Pancreas (tissue), 10 donors: ENCODE measurements at regions not wholly inside any gene's neighbourhood (a gene's known extent, or its start where the extent isn't known, plus 50 kb on each side); places are given as distances from the start of the nearest gene placed in this dataset.

Experiments
- ATAC-seq, 4 donors: fragments of 200-7000 bp; cut with Tn5 transposase; one replicate each; pipeline versions ENCODE4 v1.8.0 to v1.9.1; 2020; ENCODE audit warnings: mild to moderate bottlenecking in 4 of 4, moderate library complexity in 4 of 4
- DNase-seq, 6 donors: peaks; one replicate each; pipeline ENCODE4 v3.0.0-alpha.2; 2020
- FAIRE-seq: peaks from 2 replicates; lab custom pipeline; 2012; peaks lifted over from hg19 to GRCh38; lab: Jason Lieb, UNC
- H3K27ac ChIP-seq, 4 donors: fragments of 200-600 bp; sonication (generic); 1 replicate in 3 of 4; 2 replicates in 1 of 4; pipeline versions ENCODE4 v1.5.0 to v1.8.0; 2020
- H3K27me3 ChIP-seq, 4 donors: fragments of 200-600 bp; one replicate each; pipeline ENCODE4 v1.8.0; 2021
- H3K36me3 ChIP-seq, 3 donors: fragments of 200-600 bp; sonication (generic) in 1 of 3; one replicate each; pipeline versions ENCODE4 v1.5.0 to v1.8.0; 2020 to 2021
- H3K4me1 ChIP-seq, 3 donors: fragments of 200-600 bp; one replicate each; pipeline ENCODE4 v1.8.0; 2021
- H3K4me3 ChIP-seq, 4 donors: fragments of 200-600 bp; sonication (generic) in 2 of 4; one replicate each; pipeline versions ENCODE4 v1.5.0 to v1.8.0; 2020 to 2021
- H3K9me3 ChIP-seq, 4 donors: fragments of 200-600 bp; one replicate each; pipeline ENCODE4 v1.8.0; 2021
- WGBS, 2 donors: extraction: QIAGEN DNeasy Blood & Tissue Kit; methylation state at CpG; one replicate each; pipeline ENCODE4 v1.1.7; 2013; 5-methylcytosine and 5-hydroxymethylcytosine counted together
- intact Hi-C, 3 donors: fragments of 100-400 bp; cut with DNase I; formaldehyde crosslinking; loops; one replicate each; pipeline versions ENCODE4 v1.11.1 to v1.14.2; 2022
- TF ChIP-seq, protein P1 (sequence below), 4 donors: fragments of 200-600 bp; sonication (generic) in 3 of 4; IDR thresholded peaks; one replicate each; pipeline versions ENCODE4 v1.5.0 to v1.8.0; 2021; ENCODE audit warnings: antibody characterized with exemption in 4 of 4
- donor health status: healthy with polysubstance abuse.
- donor health status: DM: no; HTN: no; CAD: no; lungs with moderate emphysema.
- donor health status: DM: no; HTN: no; CAD: no.
- donor health status: control.
- donor health status: control.
- donor health status: Bipolar disorder and iron deficiency.
- donor health status: DM: yes; HTN: yes; CAD: no.
- donor health status: DM: no; HTN: no; CAD: no.
- donor health status: DM: no; HTN: no; CAD: no.
- donor health status: DM: yes; HTN: yes; CAD: no.

DNA sequence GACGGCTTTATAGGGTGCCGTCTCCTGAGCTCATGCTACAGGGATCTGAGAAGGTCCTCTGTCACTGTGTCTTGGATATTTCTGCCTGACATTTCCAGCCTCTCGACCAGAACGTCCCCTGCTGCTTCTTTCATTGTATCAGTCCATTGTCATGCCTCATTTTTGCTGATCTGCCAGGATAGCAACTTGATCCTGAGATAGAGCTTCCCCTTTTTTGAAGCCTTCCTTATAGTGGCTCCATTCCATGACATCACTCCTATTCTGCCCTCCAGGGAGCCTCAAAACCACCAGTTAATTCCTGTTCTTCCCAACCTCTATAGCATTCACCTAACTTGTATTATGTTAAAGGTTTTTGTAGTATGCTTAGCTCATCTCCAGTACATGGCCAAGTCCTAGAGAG lies 431.8 kb upstream of the NOX3 start:
- FAIRE-seq (no peak), DNase-seq (no peak), ATAC-seq (peak in 1 of 4 donors; percentile 20)
- TF ChIP-seq, protein P1, sequence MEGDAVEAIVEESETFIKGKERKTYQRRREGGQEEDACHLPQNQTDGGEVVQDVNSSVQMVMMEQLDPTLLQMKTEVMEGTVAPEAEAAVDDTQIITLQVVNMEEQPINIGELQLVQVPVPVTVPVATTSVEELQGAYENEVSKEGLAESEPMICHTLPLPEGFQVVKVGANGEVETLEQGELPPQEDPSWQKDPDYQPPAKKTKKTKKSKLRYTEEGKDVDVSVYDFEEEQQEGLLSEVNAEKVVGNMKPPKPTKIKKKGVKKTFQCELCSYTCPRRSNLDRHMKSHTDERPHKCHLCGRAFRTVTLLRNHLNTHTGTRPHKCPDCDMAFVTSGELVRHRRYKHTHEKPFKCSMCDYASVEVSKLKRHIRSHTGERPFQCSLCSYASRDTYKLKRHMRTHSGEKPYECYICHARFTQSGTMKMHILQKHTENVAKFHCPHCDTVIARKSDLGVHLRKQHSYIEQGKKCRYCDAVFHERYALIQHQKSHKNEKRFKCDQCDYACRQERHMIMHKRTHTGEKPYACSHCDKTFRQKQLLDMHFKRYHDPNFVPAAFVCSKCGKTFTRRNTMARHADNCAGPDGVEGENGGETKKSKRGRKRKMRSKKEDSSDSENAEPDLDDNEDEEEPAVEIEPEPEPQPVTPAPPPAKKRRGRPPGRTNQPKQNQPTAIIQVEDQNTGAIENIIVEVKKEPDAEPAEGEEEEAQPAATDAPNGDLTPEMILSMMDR (IDR thresholded peaks at IDR 0.05) = no peak
- 61 to 83% methylated on average over 4 of the region's 4 CpGs for WGBS, 2 donors
- Histone ChIP-seq H3K36me3 (no peaks in the 10 kb centered on the region), H3K9me3 (no peaks in the 10 kb centered on the region), H3K4me3 (no peak overlapping the region), H3K4me1 (no peaks in the 10 kb centered on the region), H3K27me3 (no peaks in the 10 kb centered on the region), H3K27ac (no peak overlapping the region)
- intact Hi-C loops = no loop called here

DNA sequence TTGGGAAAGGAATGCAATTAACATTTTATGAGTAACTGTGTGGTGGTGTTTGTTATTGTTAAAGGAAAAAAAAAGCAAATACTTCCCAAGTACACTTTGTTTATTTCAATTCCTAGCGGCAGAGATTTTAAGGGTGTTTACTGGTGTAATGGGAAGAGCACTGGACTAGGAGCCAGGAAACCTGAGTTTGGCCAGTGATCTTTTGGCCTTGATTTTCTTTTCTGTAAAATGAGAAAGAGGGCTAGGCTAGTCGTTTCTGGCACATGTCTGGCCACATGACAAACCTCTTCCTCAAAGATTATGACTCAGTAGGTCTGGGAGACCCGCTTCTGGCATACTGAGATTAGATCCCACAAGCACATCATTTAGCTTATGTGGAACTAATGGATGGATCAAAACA lies 428.1 kb upstream of the NOX3 start:
- no peaks in the 10 kb centered on the region for H3K4me1 ChIP-seq
- no peaks in the 10 kb centered on the region for H3K9me3 ChIP-seq
- TF ChIP-seq, protein P1 (IDR thresholded peaks at IDR 0.05) = no peak
- ATAC-seq = no peak
- no peaks in the 10 kb centered on the region for H3K36me3 ChIP-seq
- no peak overlapping the region for H3K4me3 ChIP-seq
- intact Hi-C loops = no loop called here
- FAIRE-seq = no peak
- no peak overlapping the region for H3K27ac ChIP-seq
- H3K27me3 ChIP-seq = no peaks in the 10 kb centered on the region
- WGBS, 2 donors = 40 to 52% methylated on average over 3 of the region's 3 CpGs
- DNase-seq = no peak

GRCh38 chr6:155883334-155883731 lies 427.7 kb upstream of the NOX3 start:
- Histone ChIP-seq H3K36me3 (no peaks in the 10 kb centered on the region), H3K9me3 (no peaks in the 10 kb centered on the region), H3K4me3 (no peak overlapping the region), H3K27me3 (no peaks in the 10 kb centered on the region), H3K27ac (no peak overlapping the region), H3K4me1 (no peaks in the 10 kb centered on the region)
- intact Hi-C loops = no loop called here
- DNase-seq (no peak), FAIRE-seq (peak; percentile 17), ATAC-seq (no peak)
- TF ChIP-seq, protein P1 (IDR thresholded peaks at IDR 0.05) = no peak

DNA sequence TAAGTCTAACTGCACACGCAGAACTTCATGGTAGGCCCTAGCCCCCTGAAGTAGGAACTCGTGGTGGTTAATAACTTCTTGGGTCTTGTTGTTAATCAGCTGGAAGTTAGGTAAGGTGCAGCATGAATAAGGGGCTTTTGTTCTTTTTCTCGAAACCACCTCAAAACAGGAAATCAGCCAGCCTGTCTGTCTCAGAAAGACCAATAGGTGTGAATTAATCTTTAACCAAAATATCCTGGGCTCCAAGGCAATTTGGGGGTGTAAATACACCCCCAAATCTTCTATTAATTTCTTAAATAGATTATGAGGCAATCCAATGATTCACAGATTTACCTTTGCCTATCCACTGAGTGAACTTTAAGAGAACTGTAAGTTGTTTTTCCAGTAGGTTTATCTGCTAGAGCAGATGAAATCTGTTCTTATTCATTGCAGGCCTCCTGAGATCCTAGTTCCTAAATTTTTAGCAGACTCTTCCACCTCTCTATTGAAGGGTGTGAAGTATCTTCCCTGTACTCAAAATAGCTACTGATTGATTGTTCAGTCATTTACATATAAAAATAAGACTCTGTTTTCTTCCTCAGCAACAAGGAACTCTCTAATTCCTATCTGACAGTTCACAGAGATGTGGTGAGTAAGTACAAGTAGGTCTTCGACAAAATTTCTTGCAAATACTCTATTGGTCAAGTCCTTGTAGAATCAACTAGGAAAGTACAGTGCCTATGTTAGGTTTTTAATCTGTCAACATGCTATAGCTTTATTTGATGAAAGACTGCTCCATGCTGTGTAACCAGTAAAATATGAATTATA lies 427.1 kb upstream of the NOX3 start:
- no peaks in the 10 kb centered on the region for H3K9me3 ChIP-seq
- TF ChIP-seq, protein P1 (IDR thresholded peaks at IDR 0.05) = no peak
- no peak for DNase-seq
- 33 to 36% methylated on average over 4 of the region's 4 CpGs for WGBS, 2 donors
- H3K4me3 ChIP-seq = no peak overlapping the region
- H3K27ac ChIP-seq = peak overlapping the region in 2 of 4 donors; percentile 15 to 25
- H3K4me1 ChIP-seq = no peaks in the 10 kb centered on the region
- intact Hi-C loops = no loop called here
- no peaks in the 10 kb centered on the region for H3K36me3 ChIP-seq
- H3K27me3 ChIP-seq = no peaks in the 10 kb centered on the region
- ATAC-seq = no peak
- FAIRE-seq = no peak

- DNase-seq (peak in 3 of 6 donors; percentile 23 to 61 (median 41)), FAIRE-seq (no peak), ATAC-seq (no peak)
- H3K4me1 ChIP-seq = no peaks in the 10 kb centered on the region
- intact Hi-C loops = no loop called here
- no peaks in the 10 kb centered on the region for H3K27me3 ChIP-seq
- H3K9me3 ChIP-seq = no peaks in the 10 kb centered on the region
- WGBS, 2 donors = 45 to 47% methylated on average over 5 of the region's 5 CpGs
- no peak overlapping the region for H3K4me3 ChIP-seq
- H3K27ac ChIP-seq = no peak overlapping the region
- H3K36me3 ChIP-seq = no peaks in the 10 kb centered on the region
- TF ChIP-seq, protein P1 (IDR thresholded peaks at IDR 0.05) = no peak
Measured at GRCh38 chr6:155881826-155882526, 426.3 kb upstream of the NOX3 start.
